MM.1S (cell line): ENCODE measurements at regions not wholly inside any gene's neighbourhood (a gene's known extent, or its start where the extent isn't known, plus 50 kb on each side); places are given as distances from the start of the nearest gene placed in this dataset.

Experiments used
- CTCF ChIP-seq: fragments of 300-600 bp; sonication (generic); IDR thresholded peaks from 2 replicates; pipeline ENCODE4 v1.5.1; 2016; ENCODE audit warnings: antibody characterized with exemption, low read length, mixed read lengths
- EZH2 ChIP-seq: fragments of 300-600 bp; sonication (generic); optimal IDR thresholded peaks from 2 replicates; pipeline ENCODE3; 2017; ENCODE audit warnings: low read depth, mild to moderate bottlenecking, antibody characterized with exemption, low read length, mixed read lengths

- TF ChIP-seq CTCF (no peak), EZH2 (no peak)
These were observed 57.0 kb upstream of the KRR1 start for GRCh38 chr12:75568393-75568792.
